CD14-positive monocyte (primary cell): ENCODE measurements at regions not wholly inside any gene's neighbourhood (a gene's known extent, or its start where the extent isn't known, plus 50 kb on each side); places are given as distances from the start of the nearest gene placed in this dataset.

ENCODE experiments used
- DNase-seq, 3 donors: peaks; one replicate each; pipeline ENCODE4 v3.0.0-alpha.2; 2011 to 2022
- H2AFZ ChIP-seq: 2 replicates; pipeline ENCODE4 v1.6.0; 2012; ENCODE audit warnings: mild to moderate bottlenecking, low read depth, low read length, inconsistent platforms; ENCODE audit not compliant: insufficient read depth, poor library complexity, severe bottlenecking
- H3K27ac ChIP-seq, 2 donors: 1 replicate in 1 of 2; 2 replicates in 1 of 2; pipeline ENCODE4 v1.5.1; 2012 to 2013; ENCODE audit warnings: low read length in 2 of 2, control low read depth in 1 of 2, inconsistent platforms in 1 of 2, low read depth in 1 of 2, mild to moderate bottlenecking in 1 of 2
- H3K27me3 ChIP-seq, 2 donors: one replicate each; pipeline versions ENCODE4 v1.6.0 to v1.6.1; 2011 to 2013; ENCODE audit warnings: low read length in 2 of 2; ENCODE audit not compliant: control insufficient read depth in 2 of 2, insufficient read depth in 2 of 2
- H3K36me3 ChIP-seq, 2 donors: replicated peaks in 1 of 2; 1 replicate in 1 of 2; 2 replicates in 1 of 2; pipeline versions ENCODE4 v1.5.1 to v1.6.1; 2012 to 2013; ENCODE audit warnings: low read length in 2 of 2, control low read depth in 1 of 2, inconsistent platforms in 1 of 2, mild to moderate bottlenecking in 1 of 2; ENCODE audit not compliant: insufficient read depth in 2 of 2, control insufficient read depth in 1 of 2
- H3K4me1 ChIP-seq, 2 donors: 1 replicate in 1 of 2; 2 replicates in 1 of 2; pipeline versions ENCODE4 v1.5.1 to v1.6.1; 2012 to 2013; ENCODE audit warnings: low read length in 2 of 2, control low read depth in 1 of 2, inconsistent platforms in 1 of 2, mild to moderate bottlenecking in 1 of 2, moderate library complexity in 1 of 2; ENCODE audit not compliant: insufficient read depth in 2 of 2, control insufficient read depth in 1 of 2
- H3K4me2 ChIP-seq: replicated peaks from 2 replicates; pipeline ENCODE3; 2012; ENCODE audit warnings: low read length, moderate library complexity, mild to moderate bottlenecking; ENCODE audit not compliant: poor library complexity, severe bottlenecking; ENCODE audit errors: extremely low read depth
- H3K4me3 ChIP-seq, 3 experiments: fragments of 200-600 bp in 1 of 3; sonication (generic) in 1 of 3; replicated peaks in 1 of 3; 1 replicate in 2 of 3; 2 replicates in 1 of 3; pipeline ENCODE4 v1.5.1; 2011 to 2013; ENCODE audit warnings: low read length in 3 of 3, mild to moderate bottlenecking in 3 of 3, control low read depth in 2 of 3, low read depth in 2 of 3, inconsistent platforms in 1 of 3, moderate library complexity in 1 of 3
- H3K79me2 ChIP-seq: 2 replicates; pipeline ENCODE4 v1.6.0; 2012; ENCODE audit warnings: mild to moderate bottlenecking, control low read depth, inconsistent platforms, low read length, moderate library complexity; ENCODE audit not compliant: insufficient read depth
- H3K9ac ChIP-seq: 2 replicates; pipeline ENCODE4 v1.6.0; 2017; ENCODE audit warnings: low read length, mild to moderate bottlenecking; ENCODE audit not compliant: insufficient read depth, poor library complexity, severe bottlenecking
- H3K9me3 ChIP-seq, 2 donors: replicated peaks in 1 of 2; 1 replicate in 1 of 2; 2 replicates in 1 of 2; pipeline versions ENCODE4 v1.5.1 to v1.6.1; 2012 to 2013; ENCODE audit warnings: low read length in 2 of 2, control low read depth in 1 of 2; ENCODE audit not compliant: control insufficient read depth in 1 of 2, insufficient read depth in 1 of 2
- H4K20me1 ChIP-seq: 2 replicates; pipeline ENCODE4 v1.6.0; 2012; ENCODE audit warnings: mild to moderate bottlenecking, low read length, control low read depth, moderate library complexity; ENCODE audit not compliant: insufficient read depth
- H3K27ac Mint-ChIP-seq, 7 donors: one replicate each; pipeline ENCODE4 v1.8.0; 2020; ENCODE audit warnings: mild to moderate bottlenecking in 7 of 7, mixed read lengths in 7 of 7, moderate library complexity in 6 of 7, inconsistent platforms in 2 of 7
- H3K27me3 Mint-ChIP-seq, 3 donors: one replicate each; pipeline ENCODE4 v1.8.0; 2021 to 2022; ENCODE audit warnings: low read depth in 3 of 3, mild to moderate bottlenecking in 3 of 3, mixed read lengths in 3 of 3, moderate library complexity in 3 of 3, inconsistent platforms in 1 of 3
- H3K36me3 Mint-ChIP-seq, 2 donors: one replicate each; pipeline ENCODE4 v1.8.0; 2020; ENCODE audit warnings: mixed read lengths in 2 of 2, inconsistent platforms in 1 of 2, mild to moderate bottlenecking in 1 of 2
- H3K4me1 Mint-ChIP-seq: one replicate; pipeline ENCODE4 v1.8.0; 2020; ENCODE audit warnings: mild to moderate bottlenecking, mixed read lengths
- H3K4me3 Mint-ChIP-seq, 2 donors: one replicate each; pipeline ENCODE4 v1.8.0; 2020; ENCODE audit warnings: mild to moderate bottlenecking in 2 of 2, mixed read lengths in 2 of 2, moderate library complexity in 1 of 2
- H3K9me3 Mint-ChIP-seq, 7 donors: one replicate each; pipeline ENCODE4 v1.8.0; 2020 to 2022; ENCODE audit warnings: mixed read lengths in 7 of 7, mild to moderate bottlenecking in 6 of 7, moderate library complexity in 6 of 7, inconsistent platforms in 2 of 7
- WGBS: methylation state at CpG from one replicate; pipeline ENCODE4 v1.1.5; 2013; ENCODE audit warnings: missing lambda C conversion rate; ENCODE audit not compliant: insufficient coverage; 5-methylcytosine and 5-hydroxymethylcytosine counted together
- intact Hi-C, 2 donors: fragments of 100-400 bp; cut with micrococcal nuclease; formaldehyde crosslinking; loops; one replicate each; pipeline versions ENCODE4 v1.15.0 to v1.15.1; 2023
- TF ChIP-seq, protein P1 (sequence below): fragments of 200-600 bp; IDR thresholded peaks from one replicate; pipeline ENCODE4 v1.8.0; 2022; ENCODE audit warnings: antibody characterized with exemption, mild to moderate bottlenecking

DNA sequence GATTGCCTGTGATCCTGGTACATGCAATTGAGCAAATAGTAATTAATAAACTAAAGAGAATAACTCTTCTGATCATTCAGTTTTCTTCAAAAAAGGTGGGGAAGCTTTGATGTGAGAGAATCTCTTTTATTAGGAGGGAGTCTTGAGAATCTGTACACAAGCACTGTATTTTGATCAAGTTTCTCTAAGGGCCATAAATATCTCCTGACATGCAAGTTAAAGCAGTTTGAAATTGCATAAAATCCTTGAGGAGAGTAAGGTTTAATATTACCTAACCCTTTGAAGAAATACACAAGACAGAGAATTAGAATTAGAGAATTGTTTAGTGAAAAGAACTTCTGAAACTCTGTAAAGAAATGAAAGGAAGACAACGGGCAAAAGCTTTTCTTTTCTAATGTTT, 326.9 kb downstream of the FAT4 start:
- Histone ChIP-seq H3K4me3 (no peak overlapping the region), H4K20me1 (no peaks in the 10 kb centered on the region), H3K9ac (no peak overlapping the region), H3K9me3 (peaks cover 0 to 15% of the 10 kb centered on the region in 2 donors), H3K27ac (no peak overlapping the region), H3K36me3 (no peaks in the 10 kb centered on the region), H2AFZ (no peak overlapping the region), H3K79me2 (no peaks in the 10 kb centered on the region), H3K4me1 (no peaks in the 10 kb centered on the region), H3K27me3 (no peaks in the 10 kb centered on the region), H3K4me2 (no peak overlapping the region)
- Mint-ChIP-seq H3K27me3 (no peaks in the 10 kb centered on the region), H3K4me1 (no peaks in the 10 kb centered on the region), H3K27ac (no peak overlapping the region), H3K4me3 (no peak overlapping the region), H3K9me3 (peaks cover 2 to 13% (median 4%) of the 10 kb centered on the region in 7 donors), H3K36me3 (no peaks in the 10 kb centered on the region)
- TF ChIP-seq, protein P1, sequence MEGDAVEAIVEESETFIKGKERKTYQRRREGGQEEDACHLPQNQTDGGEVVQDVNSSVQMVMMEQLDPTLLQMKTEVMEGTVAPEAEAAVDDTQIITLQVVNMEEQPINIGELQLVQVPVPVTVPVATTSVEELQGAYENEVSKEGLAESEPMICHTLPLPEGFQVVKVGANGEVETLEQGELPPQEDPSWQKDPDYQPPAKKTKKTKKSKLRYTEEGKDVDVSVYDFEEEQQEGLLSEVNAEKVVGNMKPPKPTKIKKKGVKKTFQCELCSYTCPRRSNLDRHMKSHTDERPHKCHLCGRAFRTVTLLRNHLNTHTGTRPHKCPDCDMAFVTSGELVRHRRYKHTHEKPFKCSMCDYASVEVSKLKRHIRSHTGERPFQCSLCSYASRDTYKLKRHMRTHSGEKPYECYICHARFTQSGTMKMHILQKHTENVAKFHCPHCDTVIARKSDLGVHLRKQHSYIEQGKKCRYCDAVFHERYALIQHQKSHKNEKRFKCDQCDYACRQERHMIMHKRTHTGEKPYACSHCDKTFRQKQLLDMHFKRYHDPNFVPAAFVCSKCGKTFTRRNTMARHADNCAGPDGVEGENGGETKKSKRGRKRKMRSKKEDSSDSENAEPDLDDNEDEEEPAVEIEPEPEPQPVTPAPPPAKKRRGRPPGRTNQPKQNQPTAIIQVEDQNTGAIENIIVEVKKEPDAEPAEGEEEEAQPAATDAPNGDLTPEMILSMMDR: no peak
- no CpG with 5 or more reads among the region's 1 CpG for WGBS
- intact Hi-C loops: no loop called here
- DNase-seq: no peak

DNA sequence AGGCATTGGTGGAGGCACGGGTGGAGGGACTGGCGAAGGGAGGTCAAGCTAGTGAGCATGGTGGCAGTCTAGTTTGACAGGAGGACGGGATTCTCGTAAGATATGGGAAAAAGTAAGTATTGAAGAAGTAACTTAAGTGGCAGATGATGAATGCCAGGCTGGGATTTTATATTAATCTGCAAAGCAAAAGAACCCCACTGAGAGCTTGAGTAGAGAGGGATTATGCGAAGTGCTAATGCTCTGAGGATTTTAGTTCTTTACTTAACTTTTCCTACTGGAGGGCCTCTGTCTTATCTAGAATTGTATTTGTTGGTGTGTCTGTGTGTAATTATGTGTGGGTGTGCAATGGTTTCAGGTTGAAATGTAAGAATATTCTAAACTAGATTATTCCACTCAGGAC, 327.9 kb downstream of the FAT4 start:
- no peaks in the 10 kb centered on the region for H3K27me3 ChIP-seq
- 87% methylated on average over 3 of the region's 5 CpGs for WGBS
- no peak for DNase-seq
- no peak overlapping the region for H2AFZ ChIP-seq
- H3K27ac Mint-ChIP-seq: no peak overlapping the region
- H3K9me3 ChIP-seq: peaks cover 0 to 8% of the 10 kb centered on the region in 2 donors
- H3K4me3 ChIP-seq: no peak overlapping the region
- H3K4me3 Mint-ChIP-seq: no peak overlapping the region
- no peaks in the 10 kb centered on the region for H4K20me1 ChIP-seq
- H3K4me1 Mint-ChIP-seq: no peaks in the 10 kb centered on the region
- peaks cover 2 to 9% (median 3%) of the 10 kb centered on the region in 7 donors for H3K9me3 Mint-ChIP-seq
- no peaks in the 10 kb centered on the region for H3K27me3 Mint-ChIP-seq
- no peaks in the 10 kb centered on the region for H3K4me1 ChIP-seq
- no peaks in the 10 kb centered on the region for H3K36me3 ChIP-seq
- TF ChIP-seq, protein P1: no peak
- intact Hi-C loops: no loop called here
- H3K36me3 Mint-ChIP-seq: no peaks in the 10 kb centered on the region
- H3K27ac ChIP-seq: no peak overlapping the region
- no peak overlapping the region for H3K9ac ChIP-seq
- H3K4me2 ChIP-seq: no peak overlapping the region
- H3K79me2 ChIP-seq: no peaks in the 10 kb centered on the region
